Fibroblast of lung (primary cell): ENCODE measurements at regions not wholly inside any gene's neighbourhood (a gene's known extent, or its start where the extent isn't known, plus 50 kb on each side); places are given as distances from the start of the nearest gene placed in this dataset.

Source experiments
- DNase-seq, 2 donors: peaks; one replicate each; pipeline versions ENCODE4 v3.0.0 to v3.0.0-alpha.2; 2010; ENCODE audit warnings: low read depth in 2 of 2
- H2AFZ ChIP-seq: 2 replicates; pipeline ENCODE4 v1.5.1; 2012; ENCODE audit warnings: low read length, control low read depth, inconsistent platforms
- H3K27ac ChIP-seq: 2 replicates; pipeline ENCODE4 v1.5.1; 2011; ENCODE audit warnings: low read length, control low read depth; ENCODE audit not compliant: insufficient read depth
- H3K27me3 ChIP-seq: 2 replicates; pipeline ENCODE4 v1.5.1; 2011; ENCODE audit warnings: mild to moderate bottlenecking, low read length; ENCODE audit not compliant: control insufficient read depth, insufficient read depth
- H3K36me3 ChIP-seq: 2 replicates; pipeline ENCODE4 v1.5.1; 2011; ENCODE audit warnings: low read length; ENCODE audit not compliant: control insufficient read depth, insufficient read depth
- H3K4me1 ChIP-seq: 2 replicates; pipeline ENCODE4 v1.5.1; 2011; ENCODE audit warnings: low read length; ENCODE audit not compliant: control insufficient read depth, insufficient read depth; ENCODE audit errors: extremely low read depth
- H3K4me2 ChIP-seq: 2 replicates; pipeline ENCODE4 v1.5.1; 2011; ENCODE audit warnings: low read length, control low read depth; ENCODE audit not compliant: insufficient read depth; ENCODE audit errors: extremely low read depth
- H3K4me3 ChIP-seq, 4 experiments: fragments of 200-600 bp in 1 of 4; sonication (generic) in 1 of 4; replicated peaks in 1 of 4; 2 replicates each; pipeline ENCODE4 v1.5.1; 2011 to 2016; ENCODE audit warnings: low read length in 4 of 4, low read depth in 3 of 4, mild to moderate bottlenecking in 3 of 4, control low read depth in 2 of 4, inconsistent platforms in 1 of 4, mixed read lengths in 1 of 4; ENCODE audit not compliant: insufficient read depth in 1 of 4; ENCODE audit errors: control extremely low read depth in 1 of 4
- H3K79me2 ChIP-seq: 2 replicates; pipeline ENCODE4 v1.5.1; 2012; ENCODE audit warnings: mild to moderate bottlenecking, low read length, inconsistent platforms; ENCODE audit not compliant: control insufficient read depth, insufficient read depth
- H3K9ac ChIP-seq: 2 replicates; pipeline ENCODE4 v1.5.1; 2011; ENCODE audit warnings: mild to moderate bottlenecking, low read length, control low read depth; ENCODE audit not compliant: insufficient read depth
- H3K9me3 ChIP-seq: 2 replicates; pipeline ENCODE4 v1.5.1; 2012; ENCODE audit warnings: low read depth, low read length; ENCODE audit not compliant: control insufficient read depth, insufficient read depth
- H4K20me1 ChIP-seq: 2 replicates; pipeline ENCODE4 v1.5.1; 2011; ENCODE audit warnings: low read length; ENCODE audit not compliant: control insufficient read depth, insufficient read depth; ENCODE audit errors: extremely low read depth
- EZH2 ChIP-seq: IDR thresholded peaks from 2 replicates; pipeline ENCODE4 v1.5.1; 2012; ENCODE audit warnings: low read length, control low read depth, mild to moderate bottlenecking; ENCODE audit errors: missing control alignments
- TF ChIP-seq, protein P1 (sequence below), 2 donors: IDR thresholded peaks in 1 of 2; conservative IDR thresholded peaks in 1 of 2; 1 replicate in 1 of 2; 2 replicates in 1 of 2; pipeline ENCODE4 v1.5.1; 2011 to 2012; ENCODE audit warnings: low read length in 2 of 2, control low read depth in 1 of 2, inconsistent platforms in 1 of 2, low read depth in 1 of 2, mild to moderate bottlenecking in 1 of 2

GRCh38 chr3:81214631-81215030, 546.8 kb downstream of the GBE1 start:
- no peaks in the 10 kb centered on the region for H3K79me2 ChIP-seq
- H3K4me2 ChIP-seq, result no peak overlapping the region
- peak; percentile 51 to 81 for DNase-seq
- H3K27me3 ChIP-seq, result no peaks in the 10 kb centered on the region
- no peaks in the 10 kb centered on the region for H3K9me3 ChIP-seq
- H4K20me1 ChIP-seq, result peaks cover 2% of the 10 kb centered on the region
- H3K27ac ChIP-seq, result no peak overlapping the region
- H3K9ac ChIP-seq, result no peak overlapping the region
- TF ChIP-seq, protein P1, sequence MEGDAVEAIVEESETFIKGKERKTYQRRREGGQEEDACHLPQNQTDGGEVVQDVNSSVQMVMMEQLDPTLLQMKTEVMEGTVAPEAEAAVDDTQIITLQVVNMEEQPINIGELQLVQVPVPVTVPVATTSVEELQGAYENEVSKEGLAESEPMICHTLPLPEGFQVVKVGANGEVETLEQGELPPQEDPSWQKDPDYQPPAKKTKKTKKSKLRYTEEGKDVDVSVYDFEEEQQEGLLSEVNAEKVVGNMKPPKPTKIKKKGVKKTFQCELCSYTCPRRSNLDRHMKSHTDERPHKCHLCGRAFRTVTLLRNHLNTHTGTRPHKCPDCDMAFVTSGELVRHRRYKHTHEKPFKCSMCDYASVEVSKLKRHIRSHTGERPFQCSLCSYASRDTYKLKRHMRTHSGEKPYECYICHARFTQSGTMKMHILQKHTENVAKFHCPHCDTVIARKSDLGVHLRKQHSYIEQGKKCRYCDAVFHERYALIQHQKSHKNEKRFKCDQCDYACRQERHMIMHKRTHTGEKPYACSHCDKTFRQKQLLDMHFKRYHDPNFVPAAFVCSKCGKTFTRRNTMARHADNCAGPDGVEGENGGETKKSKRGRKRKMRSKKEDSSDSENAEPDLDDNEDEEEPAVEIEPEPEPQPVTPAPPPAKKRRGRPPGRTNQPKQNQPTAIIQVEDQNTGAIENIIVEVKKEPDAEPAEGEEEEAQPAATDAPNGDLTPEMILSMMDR (conservative IDR thresholded peaks at IDR 0.05 in 1 of 2, IDR thresholded peaks at IDR 0.05 in 1 of 2; ENCODE audit: low read depth in 1 of 2, low read length in 2 of 2), result no peak
- no peak for TF ChIP-seq EZH2
- H3K4me3 ChIP-seq, result no peak overlapping the region
- H2AFZ ChIP-seq, result no peak overlapping the region
- peaks cover 10% of the 10 kb centered on the region for H3K4me1 ChIP-seq
- no peaks in the 10 kb centered on the region for H3K36me3 ChIP-seq

GRCh38 chr3:81199587-81199986, 561.9 kb downstream of the GBE1 start:
- TF ChIP-seq EZH2, result no peak
- TF ChIP-seq, protein P1 (conservative IDR thresholded peaks at IDR 0.05 in 1 of 2, IDR thresholded peaks at IDR 0.05 in 1 of 2; ENCODE audit: low read depth in 1 of 2, low read length in 2 of 2), result no peak
- Histone ChIP-seq H2AFZ (no peak overlapping the region), H3K4me2 (no peak overlapping the region)

DNA sequence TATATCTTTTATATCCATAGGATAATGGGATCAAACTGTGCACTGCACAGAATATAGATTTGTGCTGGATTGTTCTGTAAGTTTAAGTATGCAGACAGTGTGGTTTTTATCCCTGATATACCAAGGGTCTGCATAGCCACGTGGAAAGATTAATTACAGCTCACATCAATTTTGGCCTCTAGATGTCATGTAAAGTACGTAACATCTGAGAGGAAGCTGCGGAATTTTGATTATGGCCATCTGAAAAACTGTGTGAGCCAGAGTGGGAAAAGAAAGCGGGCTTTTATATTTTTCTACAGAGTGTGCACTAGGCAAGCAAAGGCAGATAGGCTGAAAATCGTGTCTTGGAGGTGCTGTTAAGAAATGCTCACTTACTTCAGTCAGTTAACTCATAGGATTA, 562.7 kb downstream of the GBE1 start:
- no peak for DNase-seq
- Histone ChIP-seq H3K4me1 (no peaks in the 10 kb centered on the region), H4K20me1 (no peaks in the 10 kb centered on the region), H3K27ac (no peak overlapping the region), H2AFZ (no peak overlapping the region), H3K4me2 (no peak overlapping the region), H3K9me3 (no peaks in the 10 kb centered on the region), H3K79me2 (no peaks in the 10 kb centered on the region), H3K4me3 (no peak overlapping the region), H3K27me3 (no peaks in the 10 kb centered on the region), H3K36me3 (no peaks in the 10 kb centered on the region), H3K9ac (no peak overlapping the region)
- TF ChIP-seq, protein P1 (conservative IDR thresholded peaks at IDR 0.05 in 1 of 2, IDR thresholded peaks at IDR 0.05 in 1 of 2; ENCODE audit: low read depth in 1 of 2, low read length in 2 of 2), result no peak
- TF ChIP-seq EZH2, result no peak

More at GRCh38 chr3:81199587-81199986, 561.9 kb downstream of the GBE1 start:
- H3K9me3 ChIP-seq, result no peaks in the 10 kb centered on the region
- no peak overlapping the region for H3K27ac ChIP-seq
- no peaks in the 10 kb centered on the region for H3K27me3 ChIP-seq
- no peak overlapping the region for H3K9ac ChIP-seq
- H4K20me1 ChIP-seq, result no peaks in the 10 kb centered on the region
- H3K79me2 ChIP-seq, result no peaks in the 10 kb centered on the region
- H3K4me1 ChIP-seq, result no peaks in the 10 kb centered on the region
- DNase-seq, result no peak
- no peak overlapping the region for H3K4me3 ChIP-seq
- H3K36me3 ChIP-seq, result no peaks in the 10 kb centered on the region
